ENCODE measurements at regions not wholly inside any gene's neighbourhood (a gene's known extent, or its start where the extent isn't known, plus 50 kb on each side); places are given as distances from the start of the nearest gene placed in this dataset.
"Not testable (repeated sequence)": the region's sequence is repeated elsewhere in the genome, so short reads cannot be mapped to it uniquely, and the experiment has no call there.

DNA sequence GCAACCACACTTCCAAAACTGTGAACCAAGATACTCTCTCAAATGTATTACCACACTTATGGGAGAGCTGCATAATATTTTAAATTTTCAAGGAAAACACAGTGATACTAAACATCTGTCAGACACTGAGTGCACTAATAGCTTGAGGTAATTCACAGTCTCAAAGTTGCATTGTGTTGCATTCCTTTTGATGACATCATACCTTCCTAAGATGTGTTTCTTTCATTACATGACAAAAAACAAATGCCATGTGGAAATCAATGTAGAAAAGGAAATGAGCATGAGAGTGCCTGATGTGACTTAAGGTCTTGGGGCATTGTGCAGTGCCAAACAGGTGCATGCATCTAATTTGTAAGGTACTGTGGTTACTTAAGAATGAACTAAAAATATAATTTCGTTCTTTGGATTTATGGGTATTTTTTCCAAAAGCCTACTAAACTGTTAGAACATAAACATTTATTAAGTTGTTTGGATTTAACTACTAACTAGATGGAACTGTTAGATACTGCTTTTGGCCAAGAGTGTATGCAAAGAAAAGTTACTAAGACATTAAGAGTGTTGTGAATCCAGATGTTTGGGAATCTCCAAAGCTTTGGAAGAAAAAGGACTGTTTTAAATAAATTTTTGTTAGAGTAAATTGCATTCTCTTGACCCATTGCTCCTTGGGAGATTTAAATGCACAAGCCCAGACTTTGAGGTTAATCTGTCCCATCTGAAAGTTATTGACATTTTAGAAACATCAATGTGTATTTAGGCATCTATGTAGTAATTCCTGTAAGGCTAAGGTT is 496.2 kb upstream of the SEMA3D start:
- no peaks in the 10 kb centered on the region for H3K27me3 ChIP-seq (ENCODE audit: insufficient read depth, low read depth, low read length)
- no peaks in the 10 kb centered on the region for H3F3A ChIP-seq (ENCODE audit: insufficient read depth, low read length, poor library complexity, severe bottlenecking)
- H4K20me1 ChIP-seq (ENCODE audit: insufficient read depth): no peaks in the 10 kb centered on the region
- H3K27ac ChIP-seq (ENCODE audit: low read length): no peak overlapping the region
- no peak overlapping the region for H3K4me3 ChIP-seq (ENCODE audit: low read length)
- no peaks in the 10 kb centered on the region for H3K36me3 ChIP-seq (ENCODE audit: insufficient read depth, low read length)
- H3K9ac ChIP-seq (ENCODE audit: low read length): no peak overlapping the region
- H3K9me3 ChIP-seq (ENCODE audit: low read length): no peaks in the 10 kb centered on the region
- no peaks in the 10 kb centered on the region for H3K79me2 ChIP-seq (replicated peaks; ENCODE audit: insufficient read depth, low read length)
- TF ChIP-seq, protein P1, sequence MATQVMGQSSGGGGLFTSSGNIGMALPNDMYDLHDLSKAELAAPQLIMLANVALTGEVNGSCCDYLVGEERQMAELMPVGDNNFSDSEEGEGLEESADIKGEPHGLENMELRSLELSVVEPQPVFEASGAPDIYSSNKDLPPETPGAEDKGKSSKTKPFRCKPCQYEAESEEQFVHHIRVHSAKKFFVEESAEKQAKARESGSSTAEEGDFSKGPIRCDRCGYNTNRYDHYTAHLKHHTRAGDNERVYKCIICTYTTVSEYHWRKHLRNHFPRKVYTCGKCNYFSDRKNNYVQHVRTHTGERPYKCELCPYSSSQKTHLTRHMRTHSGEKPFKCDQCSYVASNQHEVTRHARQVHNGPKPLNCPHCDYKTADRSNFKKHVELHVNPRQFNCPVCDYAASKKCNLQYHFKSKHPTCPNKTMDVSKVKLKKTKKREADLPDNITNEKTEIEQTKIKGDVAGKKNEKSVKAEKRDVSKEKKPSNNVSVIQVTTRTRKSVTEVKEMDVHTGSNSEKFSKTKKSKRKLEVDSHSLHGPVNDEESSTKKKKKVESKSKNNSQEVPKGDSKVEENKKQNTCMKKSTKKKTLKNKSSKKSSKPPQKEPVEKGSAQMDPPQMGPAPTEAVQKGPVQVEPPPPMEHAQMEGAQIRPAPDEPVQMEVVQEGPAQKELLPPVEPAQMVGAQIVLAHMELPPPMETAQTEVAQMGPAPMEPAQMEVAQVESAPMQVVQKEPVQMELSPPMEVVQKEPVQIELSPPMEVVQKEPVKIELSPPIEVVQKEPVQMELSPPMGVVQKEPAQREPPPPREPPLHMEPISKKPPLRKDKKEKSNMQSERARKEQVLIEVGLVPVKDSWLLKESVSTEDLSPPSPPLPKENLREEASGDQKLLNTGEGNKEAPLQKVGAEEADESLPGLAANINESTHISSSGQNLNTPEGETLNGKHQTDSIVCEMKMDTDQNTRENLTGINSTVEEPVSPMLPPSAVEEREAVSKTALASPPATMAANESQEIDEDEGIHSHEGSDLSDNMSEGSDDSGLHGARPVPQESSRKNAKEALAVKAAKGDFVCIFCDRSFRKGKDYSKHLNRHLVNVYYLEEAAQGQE (IDR thresholded peaks at IDR 0.05; ENCODE audit: borderline replicate concordance): no peak
- TF ChIP-seq TAF1 (IDR thresholded peaks at IDR 0.05; ENCODE audit: low read depth) (no peak), EP300 (conservative IDR thresholded peaks at IDR 0.05; ENCODE audit: poor library complexity, severe bottlenecking) (no peak), EZH2 (IDR thresholded peaks at IDR 0.05; ENCODE audit: borderline replicate concordance, insufficient read depth, low read length, poor library complexity, severe bottlenecking) (no peak), RAD21 (conservative IDR thresholded peaks at IDR 0.05) (no peak), MXI1 (conservative IDR thresholded peaks at IDR 0.05; ENCODE audit: poor library complexity, severe bottlenecking) (no peak), SMC3 (conservative IDR thresholded peaks at IDR 0.05; ENCODE audit: poor library complexity) (no peak), POLR2AphosphoS5 (IDR thresholded peaks at IDR 0.05) (no peak)
- TF ChIP-seq, protein P2, sequence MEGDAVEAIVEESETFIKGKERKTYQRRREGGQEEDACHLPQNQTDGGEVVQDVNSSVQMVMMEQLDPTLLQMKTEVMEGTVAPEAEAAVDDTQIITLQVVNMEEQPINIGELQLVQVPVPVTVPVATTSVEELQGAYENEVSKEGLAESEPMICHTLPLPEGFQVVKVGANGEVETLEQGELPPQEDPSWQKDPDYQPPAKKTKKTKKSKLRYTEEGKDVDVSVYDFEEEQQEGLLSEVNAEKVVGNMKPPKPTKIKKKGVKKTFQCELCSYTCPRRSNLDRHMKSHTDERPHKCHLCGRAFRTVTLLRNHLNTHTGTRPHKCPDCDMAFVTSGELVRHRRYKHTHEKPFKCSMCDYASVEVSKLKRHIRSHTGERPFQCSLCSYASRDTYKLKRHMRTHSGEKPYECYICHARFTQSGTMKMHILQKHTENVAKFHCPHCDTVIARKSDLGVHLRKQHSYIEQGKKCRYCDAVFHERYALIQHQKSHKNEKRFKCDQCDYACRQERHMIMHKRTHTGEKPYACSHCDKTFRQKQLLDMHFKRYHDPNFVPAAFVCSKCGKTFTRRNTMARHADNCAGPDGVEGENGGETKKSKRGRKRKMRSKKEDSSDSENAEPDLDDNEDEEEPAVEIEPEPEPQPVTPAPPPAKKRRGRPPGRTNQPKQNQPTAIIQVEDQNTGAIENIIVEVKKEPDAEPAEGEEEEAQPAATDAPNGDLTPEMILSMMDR (IDR thresholded peaks at IDR 0.05; ENCODE audit: poor library complexity, severe bottlenecking): no peak
- H3K4me2 ChIP-seq (ENCODE audit: low read length): no peak overlapping the region
- H2AFZ ChIP-seq (ENCODE audit: low read depth, low read length): no peak overlapping the region
- H3K9me2 ChIP-seq (ENCODE audit: insufficient read depth, low read length): no peaks in the 10 kb centered on the region

DNA sequence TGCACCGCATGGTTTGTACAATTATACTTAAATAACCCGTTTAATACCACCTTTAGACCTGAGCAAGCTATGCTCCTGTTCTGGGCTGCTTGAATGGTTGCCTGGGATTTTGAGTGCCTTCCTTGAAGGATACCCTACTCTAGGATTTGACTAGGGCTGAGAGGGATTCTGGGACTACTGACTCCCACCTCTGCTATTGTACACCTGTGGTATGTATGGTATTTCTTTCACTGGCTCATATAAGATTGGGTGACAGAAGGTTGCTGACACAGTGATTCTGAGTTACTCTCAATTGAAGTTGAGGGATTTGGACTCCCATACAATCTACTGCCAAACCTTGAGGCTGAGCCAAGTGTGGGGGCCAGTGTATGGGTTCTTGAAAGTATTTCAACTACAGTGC is 494.4 kb upstream of the SEMA3D start:
- Histone ChIP-seq H3K36me3 (ENCODE audit: insufficient read depth, low read length) (no peaks in the 10 kb centered on the region), H3K27ac (ENCODE audit: low read length) (no peak overlapping the region), H3K4me3 (ENCODE audit: low read length) (no peak overlapping the region), H4K20me1 (ENCODE audit: insufficient read depth) (no peaks in the 10 kb centered on the region), H2AFZ (ENCODE audit: low read depth, low read length) (no peak overlapping the region), H3K9me3 (ENCODE audit: low read length) (no peaks in the 10 kb centered on the region), H3K9ac (ENCODE audit: low read length) (no peak overlapping the region), H3K4me2 (ENCODE audit: low read length) (no peak overlapping the region), H3K9me2 (ENCODE audit: insufficient read depth, low read length) (no peaks in the 10 kb centered on the region), H3K79me2 (replicated peaks; ENCODE audit: insufficient read depth, low read length) (no peaks in the 10 kb centered on the region), H3K27me3 (ENCODE audit: insufficient read depth, low read depth, low read length) (no peaks in the 10 kb centered on the region), H3F3A (ENCODE audit: insufficient read depth, low read length, poor library complexity, severe bottlenecking) (no peaks in the 10 kb centered on the region)
- no peak for TF ChIP-seq EP300 (conservative IDR thresholded peaks at IDR 0.05; ENCODE audit: poor library complexity, severe bottlenecking)

DNA sequence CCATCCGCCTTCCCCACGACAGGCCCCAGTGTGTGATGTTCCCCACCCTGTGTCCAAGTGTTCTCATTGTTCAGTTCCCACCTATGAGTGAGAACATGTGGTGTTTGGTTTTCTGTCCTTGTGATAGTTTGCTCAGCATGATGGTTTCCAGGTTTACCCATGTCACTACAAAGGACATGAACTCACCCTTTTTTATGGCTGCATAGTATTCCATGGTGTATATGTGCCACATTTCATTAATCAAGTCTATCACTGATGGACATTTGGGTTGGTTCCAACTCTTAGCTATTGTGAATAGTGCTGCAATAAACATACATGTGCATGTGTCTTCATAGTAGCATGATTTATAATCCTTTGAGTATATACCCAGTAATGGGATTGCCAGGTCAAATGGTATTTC is 488.2 kb upstream of the SEMA3D start:
- not testable (repeated sequence) for H3K9me3 ChIP-seq (ENCODE audit: low read length); H3K9me2 ChIP-seq (ENCODE audit: insufficient read depth, low read length); H3K4me2 ChIP-seq (ENCODE audit: low read length); H3K4me3 ChIP-seq (ENCODE audit: low read length); H2AFZ ChIP-seq (ENCODE audit: low read depth, low read length); H3K27me3 ChIP-seq (ENCODE audit: insufficient read depth, low read depth, low read length); H3K9ac ChIP-seq (ENCODE audit: low read length); H3F3A ChIP-seq (ENCODE audit: insufficient read depth, low read length, poor library complexity, severe bottlenecking); H3K36me3 ChIP-seq (ENCODE audit: insufficient read depth, low read length); H4K20me1 ChIP-seq (ENCODE audit: insufficient read depth); H3K79me2 ChIP-seq (replicated peaks; ENCODE audit: insufficient read depth, low read length); H3K27ac ChIP-seq (ENCODE audit: low read length)
